HCT116 (cell line): ENCODE measurements at regions not wholly inside any gene's neighbourhood (a gene's known extent, or its start where the extent isn't known, plus 50 kb on each side); places are given as distances from the start of the nearest gene placed in this dataset.

Experiments used
- EGR1 ChIP-seq: IDR thresholded peaks from 2 replicates; pipeline ENCODE4 v1.6.1; 2012; ENCODE audit warnings: low read depth
- ELF1 ChIP-seq: IDR thresholded peaks from 2 replicates; pipeline ENCODE4 v1.6.1; 2012; ENCODE audit warnings: low read depth, borderline replicate concordance
- EZH2 ChIP-seq: fragments of 200-600 bp; sonication (generic); IDR thresholded peaks from 2 replicates; pipeline ENCODE4 v1.6.1; 2017; ENCODE audit warnings: antibody characterized with exemption, mixed run types
- RAD21 ChIP-seq: IDR thresholded peaks from 2 replicates; pipeline ENCODE4 v1.6.1; 2012; ENCODE audit warnings: low read depth, mild to moderate bottlenecking
- SRF ChIP-seq: IDR thresholded peaks from 2 replicates; pipeline ENCODE4 v1.6.1; 2012; ENCODE audit warnings: low read depth
- TF ChIP-seq, protein P1 (sequence below), 3 experiments: fragments of 200-600 bp in 1 of 3; sonication (generic) in 1 of 3; IDR thresholded peaks in 2 of 3; conservative IDR thresholded peaks in 1 of 3; 2 replicates each; pipeline ENCODE4 v1.5.1; 2012 to 2017; ENCODE audit warnings: low read depth in 2 of 3, low read length in 2 of 3, antibody characterized with exemption in 1 of 3, borderline replicate concordance in 1 of 3, control low read depth in 1 of 3, mild to moderate bottlenecking in 1 of 3, mixed read lengths in 1 of 3, mixed run types in 1 of 3, moderate library complexity in 1 of 3; ENCODE audit not compliant: insufficient read depth in 1 of 3
- TF ChIP-seq, protein P2 (sequence below): IDR thresholded peaks from 2 replicates; pipeline ENCODE4 v1.6.1; 2012; ENCODE audit warnings: low read depth
- TF ChIP-seq, protein P3 (sequence below): IDR thresholded peaks from 2 replicates; pipeline ENCODE4 v1.6.1; 2012

DNA sequence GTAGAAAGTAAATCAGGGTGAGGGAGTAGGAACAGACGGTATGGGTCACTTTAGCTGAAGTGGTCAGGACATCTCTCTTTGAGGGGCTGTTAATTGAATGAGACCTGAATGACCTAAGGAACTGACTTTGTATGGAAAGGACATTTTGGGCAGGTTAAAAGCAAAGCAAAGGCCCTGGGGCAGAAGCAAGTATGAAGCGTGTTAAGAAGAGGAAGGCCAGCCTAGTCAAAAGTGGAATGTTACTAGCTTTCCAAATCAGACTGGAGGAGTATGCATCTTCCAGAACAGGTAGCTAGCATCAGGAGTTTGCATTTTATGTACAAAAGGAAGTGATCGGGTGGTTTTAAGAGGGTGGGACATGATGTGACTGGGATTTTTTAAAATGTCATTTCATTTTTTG is 70.9 kb upstream of the PCGF5 start:
- TF ChIP-seq, protein P1, sequence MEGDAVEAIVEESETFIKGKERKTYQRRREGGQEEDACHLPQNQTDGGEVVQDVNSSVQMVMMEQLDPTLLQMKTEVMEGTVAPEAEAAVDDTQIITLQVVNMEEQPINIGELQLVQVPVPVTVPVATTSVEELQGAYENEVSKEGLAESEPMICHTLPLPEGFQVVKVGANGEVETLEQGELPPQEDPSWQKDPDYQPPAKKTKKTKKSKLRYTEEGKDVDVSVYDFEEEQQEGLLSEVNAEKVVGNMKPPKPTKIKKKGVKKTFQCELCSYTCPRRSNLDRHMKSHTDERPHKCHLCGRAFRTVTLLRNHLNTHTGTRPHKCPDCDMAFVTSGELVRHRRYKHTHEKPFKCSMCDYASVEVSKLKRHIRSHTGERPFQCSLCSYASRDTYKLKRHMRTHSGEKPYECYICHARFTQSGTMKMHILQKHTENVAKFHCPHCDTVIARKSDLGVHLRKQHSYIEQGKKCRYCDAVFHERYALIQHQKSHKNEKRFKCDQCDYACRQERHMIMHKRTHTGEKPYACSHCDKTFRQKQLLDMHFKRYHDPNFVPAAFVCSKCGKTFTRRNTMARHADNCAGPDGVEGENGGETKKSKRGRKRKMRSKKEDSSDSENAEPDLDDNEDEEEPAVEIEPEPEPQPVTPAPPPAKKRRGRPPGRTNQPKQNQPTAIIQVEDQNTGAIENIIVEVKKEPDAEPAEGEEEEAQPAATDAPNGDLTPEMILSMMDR (IDR thresholded peaks at IDR 0.05 in 2 of 3, conservative IDR thresholded peaks at IDR 0.05 in 1 of 3; ENCODE audit: borderline replicate concordance in 1 of 3, insufficient read depth in 1 of 3, low read depth in 2 of 3, low read length in 2 of 3): no peak
- TF ChIP-seq EGR1 (no peak), EZH2 (no peak), SRF (no peak), RAD21 (no peak), ELF1 (no peak)
- TF ChIP-seq, protein P2, sequence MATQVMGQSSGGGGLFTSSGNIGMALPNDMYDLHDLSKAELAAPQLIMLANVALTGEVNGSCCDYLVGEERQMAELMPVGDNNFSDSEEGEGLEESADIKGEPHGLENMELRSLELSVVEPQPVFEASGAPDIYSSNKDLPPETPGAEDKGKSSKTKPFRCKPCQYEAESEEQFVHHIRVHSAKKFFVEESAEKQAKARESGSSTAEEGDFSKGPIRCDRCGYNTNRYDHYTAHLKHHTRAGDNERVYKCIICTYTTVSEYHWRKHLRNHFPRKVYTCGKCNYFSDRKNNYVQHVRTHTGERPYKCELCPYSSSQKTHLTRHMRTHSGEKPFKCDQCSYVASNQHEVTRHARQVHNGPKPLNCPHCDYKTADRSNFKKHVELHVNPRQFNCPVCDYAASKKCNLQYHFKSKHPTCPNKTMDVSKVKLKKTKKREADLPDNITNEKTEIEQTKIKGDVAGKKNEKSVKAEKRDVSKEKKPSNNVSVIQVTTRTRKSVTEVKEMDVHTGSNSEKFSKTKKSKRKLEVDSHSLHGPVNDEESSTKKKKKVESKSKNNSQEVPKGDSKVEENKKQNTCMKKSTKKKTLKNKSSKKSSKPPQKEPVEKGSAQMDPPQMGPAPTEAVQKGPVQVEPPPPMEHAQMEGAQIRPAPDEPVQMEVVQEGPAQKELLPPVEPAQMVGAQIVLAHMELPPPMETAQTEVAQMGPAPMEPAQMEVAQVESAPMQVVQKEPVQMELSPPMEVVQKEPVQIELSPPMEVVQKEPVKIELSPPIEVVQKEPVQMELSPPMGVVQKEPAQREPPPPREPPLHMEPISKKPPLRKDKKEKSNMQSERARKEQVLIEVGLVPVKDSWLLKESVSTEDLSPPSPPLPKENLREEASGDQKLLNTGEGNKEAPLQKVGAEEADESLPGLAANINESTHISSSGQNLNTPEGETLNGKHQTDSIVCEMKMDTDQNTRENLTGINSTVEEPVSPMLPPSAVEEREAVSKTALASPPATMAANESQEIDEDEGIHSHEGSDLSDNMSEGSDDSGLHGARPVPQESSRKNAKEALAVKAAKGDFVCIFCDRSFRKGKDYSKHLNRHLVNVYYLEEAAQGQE: no peak
- TF ChIP-seq, protein P3, sequence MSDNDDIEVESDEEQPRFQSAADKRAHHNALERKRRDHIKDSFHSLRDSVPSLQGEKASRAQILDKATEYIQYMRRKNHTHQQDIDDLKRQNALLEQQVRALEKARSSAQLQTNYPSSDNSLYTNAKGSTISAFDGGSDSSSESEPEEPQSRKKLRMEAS: no peak
